22Rv1 (cell line): ENCODE measurements at regions not wholly inside any gene's neighbourhood (a gene's known extent, or its start where the extent isn't known, plus 50 kb on each side); places are given as distances from the start of the nearest gene placed in this dataset.
"Not testable (repeated sequence)": the region's sequence is repeated elsewhere in the genome, so short reads cannot be mapped to it uniquely, and the experiment has no call there.

Experiments
- H3K27ac ChIP-seq: fragments of 450-650 bp; 2 replicates; pipeline ENCODE4 v1.5.1; 2017
- ZFX ChIP-seq: fragments of 450-650 bp; IDR thresholded peaks from 2 replicates; pipeline ENCODE4 v1.6.1; 2017; ENCODE audit warnings: antibody characterized with exemption, borderline replicate concordance
- TF ChIP-seq, protein P1 (sequence below): fragments of 450-650 bp; IDR thresholded peaks from 2 replicates; pipeline ENCODE4 v1.5.1; 2017; ENCODE audit warnings: mild to moderate bottlenecking

DNA sequence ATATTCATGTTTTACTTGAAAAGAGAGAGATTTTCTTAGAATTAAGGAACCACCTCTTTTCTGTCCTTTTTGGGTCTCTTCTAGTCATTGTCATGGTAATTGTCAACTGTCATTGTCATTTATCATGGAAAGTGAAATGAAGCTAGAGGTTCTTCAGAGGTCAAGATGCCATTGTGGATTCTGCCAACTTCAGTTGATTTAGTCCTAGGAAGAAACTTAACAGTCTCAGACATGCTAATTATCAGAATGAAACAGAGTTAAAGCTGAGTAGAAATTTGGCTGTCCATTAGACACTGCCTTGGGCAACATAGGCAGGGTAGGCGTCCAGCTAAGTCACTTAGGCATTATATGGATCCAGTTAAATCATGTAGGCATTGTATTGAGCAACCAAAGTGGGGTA is 796.1 kb upstream of the ADGRL3 start:
- TF ChIP-seq, protein P1, sequence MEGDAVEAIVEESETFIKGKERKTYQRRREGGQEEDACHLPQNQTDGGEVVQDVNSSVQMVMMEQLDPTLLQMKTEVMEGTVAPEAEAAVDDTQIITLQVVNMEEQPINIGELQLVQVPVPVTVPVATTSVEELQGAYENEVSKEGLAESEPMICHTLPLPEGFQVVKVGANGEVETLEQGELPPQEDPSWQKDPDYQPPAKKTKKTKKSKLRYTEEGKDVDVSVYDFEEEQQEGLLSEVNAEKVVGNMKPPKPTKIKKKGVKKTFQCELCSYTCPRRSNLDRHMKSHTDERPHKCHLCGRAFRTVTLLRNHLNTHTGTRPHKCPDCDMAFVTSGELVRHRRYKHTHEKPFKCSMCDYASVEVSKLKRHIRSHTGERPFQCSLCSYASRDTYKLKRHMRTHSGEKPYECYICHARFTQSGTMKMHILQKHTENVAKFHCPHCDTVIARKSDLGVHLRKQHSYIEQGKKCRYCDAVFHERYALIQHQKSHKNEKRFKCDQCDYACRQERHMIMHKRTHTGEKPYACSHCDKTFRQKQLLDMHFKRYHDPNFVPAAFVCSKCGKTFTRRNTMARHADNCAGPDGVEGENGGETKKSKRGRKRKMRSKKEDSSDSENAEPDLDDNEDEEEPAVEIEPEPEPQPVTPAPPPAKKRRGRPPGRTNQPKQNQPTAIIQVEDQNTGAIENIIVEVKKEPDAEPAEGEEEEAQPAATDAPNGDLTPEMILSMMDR, result no peak
- no peak for TF ChIP-seq ZFX
- no peak overlapping the region for H3K27ac ChIP-seq

DNA sequence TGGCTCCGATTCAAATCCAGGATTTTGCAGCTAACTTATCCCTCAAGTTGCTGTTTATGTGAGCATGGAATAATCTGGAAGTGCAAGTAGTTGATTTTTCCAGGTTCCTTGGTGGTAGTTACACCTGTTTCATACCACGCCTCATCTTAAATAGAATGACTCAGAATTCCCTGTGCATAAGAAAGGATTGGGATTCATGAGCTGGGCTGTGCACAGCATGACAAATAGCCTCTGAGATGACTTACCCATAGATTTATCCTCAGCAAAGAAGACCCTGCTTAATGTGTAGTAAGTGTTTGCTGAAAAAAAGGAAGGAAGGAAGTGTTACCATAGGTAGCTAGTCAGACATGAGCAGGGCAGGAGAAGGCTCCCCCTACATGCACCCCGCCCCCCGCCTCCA is 777.7 kb upstream of the ADGRL3 start:
- no peak overlapping the region for H3K27ac ChIP-seq
- no peak for TF ChIP-seq ZFX
- TF ChIP-seq, protein P1, result no peak

DNA sequence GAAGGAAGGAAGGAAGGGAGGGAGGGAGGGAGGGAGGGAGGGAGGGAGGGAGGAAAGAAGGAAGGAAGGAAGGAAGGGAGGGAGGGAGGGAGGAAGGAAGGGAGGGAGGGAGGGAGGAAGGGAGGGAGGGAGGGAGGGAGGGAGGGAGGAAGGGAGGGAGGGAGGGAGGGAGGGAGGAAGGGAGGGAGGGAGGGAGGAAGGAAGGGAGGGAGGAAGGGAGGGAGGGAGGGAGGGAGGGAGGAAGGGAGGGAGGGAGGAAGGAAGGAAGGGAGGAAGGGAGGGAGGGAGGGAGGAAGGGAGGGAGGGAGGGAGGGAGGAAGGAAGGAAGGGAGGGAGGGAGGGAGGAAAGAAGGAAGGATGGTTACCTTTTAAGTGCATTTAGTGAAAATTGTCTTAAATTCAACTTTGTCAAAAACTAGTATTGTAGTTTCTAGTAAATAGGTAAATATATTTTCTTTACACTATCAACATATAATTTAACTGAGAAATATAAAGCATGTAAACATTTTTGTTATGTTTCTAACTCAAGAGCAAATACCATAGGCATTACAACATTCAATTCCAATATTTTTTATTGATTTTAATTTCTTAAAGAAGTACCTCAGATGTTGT is 776.4 kb upstream of the ADGRL3 start:
- H3K27ac ChIP-seq, result not testable (repeated sequence)

DNA sequence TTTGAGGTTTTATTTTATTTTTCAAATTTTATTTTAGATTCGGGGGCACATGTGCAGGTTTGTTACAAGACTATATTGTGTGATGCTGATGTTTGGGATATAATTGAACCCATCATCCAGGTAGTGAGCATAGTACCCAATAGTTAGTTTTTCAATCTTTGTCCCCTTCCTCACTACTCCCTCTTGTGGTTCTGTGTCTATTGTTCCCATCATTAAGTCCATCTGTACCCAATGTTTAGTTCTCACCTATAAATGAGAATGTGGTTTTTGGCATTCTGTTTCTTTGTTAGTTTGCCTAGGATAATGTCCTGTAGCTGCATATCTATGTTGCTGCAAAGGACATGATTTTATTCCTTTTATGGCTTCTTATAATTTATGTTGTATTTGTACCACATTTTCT is 767.2 kb upstream of the ADGRL3 start:
- no peak overlapping the region for H3K27ac ChIP-seq

DNA sequence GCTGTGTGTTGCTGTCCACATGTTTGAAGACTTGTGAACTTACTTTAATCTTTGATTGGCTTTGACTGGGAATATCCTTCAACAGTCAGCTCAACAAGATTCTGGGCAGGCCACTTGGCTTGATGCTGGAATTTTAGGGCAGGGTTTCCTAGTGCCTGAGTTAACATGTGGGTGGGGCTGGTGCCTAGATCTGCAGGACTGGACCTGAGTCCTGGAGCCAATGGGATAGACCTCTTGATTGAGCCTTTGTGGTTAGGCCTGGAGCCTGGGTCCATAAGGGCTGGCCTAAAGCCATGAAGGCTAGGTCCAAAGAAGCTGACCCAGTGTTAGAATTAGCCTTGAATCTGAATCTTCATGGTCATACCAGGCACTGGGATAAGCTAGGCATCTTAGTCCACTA is 757.1 kb upstream of the ADGRL3 start:
- no peak overlapping the region for H3K27ac ChIP-seq
- TF ChIP-seq ZFX, result no peak
- TF ChIP-seq, protein P1, result no peak

More for the DNA sequence above, 767.2 kb upstream of the ADGRL3 start:
- no peak for TF ChIP-seq ZFX
- TF ChIP-seq, protein P1, result no peak; the same call in 1 of the 2 replicates

DNA sequence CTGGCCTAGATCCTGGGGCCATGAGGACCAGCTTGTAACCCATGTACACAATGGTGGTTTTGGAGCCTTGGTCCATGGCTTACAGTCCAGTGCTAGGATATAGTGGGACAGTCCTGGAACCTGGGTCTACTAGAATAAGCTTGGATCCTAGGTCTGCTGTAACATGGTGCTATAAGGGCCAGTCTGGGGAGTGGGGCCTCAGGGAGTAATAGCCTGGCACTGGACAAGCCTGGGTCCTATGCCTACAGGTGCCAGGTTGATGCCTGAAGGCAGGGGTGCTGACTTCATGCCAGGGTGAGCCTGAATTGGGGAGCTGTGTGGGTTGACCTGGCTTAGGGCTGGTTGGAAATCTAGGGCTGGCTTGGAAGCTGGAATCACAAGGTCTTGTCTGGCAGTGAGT is 756.3 kb upstream of the ADGRL3 start:
- no peak overlapping the region for H3K27ac ChIP-seq
- TF ChIP-seq, protein P1, result no peak
- TF ChIP-seq ZFX, result no peak

DNA sequence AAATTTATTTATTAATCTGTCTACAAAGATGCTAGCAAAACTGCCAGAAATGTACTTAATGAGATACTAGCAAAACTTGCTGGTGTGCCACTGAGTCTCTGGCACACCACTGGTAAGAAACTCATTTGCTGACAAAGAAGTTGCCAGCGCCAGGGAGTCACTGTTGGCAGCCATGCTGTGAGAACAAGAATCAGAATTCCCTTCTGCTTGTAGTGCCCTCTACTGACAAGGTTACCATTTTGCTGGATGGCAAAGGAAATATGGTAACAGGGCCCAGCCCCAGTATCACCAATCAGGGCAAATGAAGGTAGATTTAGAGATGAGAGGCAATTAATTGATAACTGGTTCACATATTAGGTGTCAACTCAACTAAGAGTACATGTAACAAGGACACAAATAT is 750.1 kb upstream of the ADGRL3 start:
- TF ChIP-seq, protein P1, result peak; percentile 25
- no peak for TF ChIP-seq ZFX
- H3K27ac ChIP-seq, result no peak overlapping the region

DNA sequence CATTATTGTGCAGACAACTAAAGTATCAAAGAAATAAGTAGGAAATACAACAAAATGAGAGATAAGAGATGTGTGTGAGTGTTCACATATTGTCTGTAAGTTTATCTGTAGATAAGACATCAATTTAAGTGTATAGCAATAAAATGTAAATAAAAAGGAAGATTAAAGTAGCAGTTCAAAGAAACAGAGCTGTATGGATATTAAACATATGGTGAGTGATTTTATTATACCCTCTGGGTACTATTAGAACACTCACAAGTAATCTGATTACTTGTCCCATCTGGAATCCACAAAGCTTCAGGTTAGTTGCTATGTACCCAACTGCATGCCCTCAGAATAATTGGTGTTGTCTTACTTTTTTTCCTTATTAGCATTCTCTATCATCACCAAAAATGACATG is 747.9 kb upstream of the ADGRL3 start:
- H3K27ac ChIP-seq, result no peak overlapping the region
- TF ChIP-seq, protein P1, result no peak
- no peak for TF ChIP-seq ZFX
